Breast epithelium (tissue), 4 donors: ENCODE measurements at regions not wholly inside any gene's neighbourhood (a gene's known extent, or its start where the extent isn't known, plus 50 kb on each side); places are given as distances from the start of the nearest gene placed in this dataset.

ENCODE experiments used
- DNase-seq, 2 donors: peaks; one replicate each; pipeline ENCODE4 v3.0.0-alpha.2; 2019; ENCODE audit warnings: low spot score in 2 of 2
- H3K27ac ChIP-seq, 2 donors: fragments of 200-600 bp; sonication (generic) in 1 of 2; one replicate each; pipeline ENCODE4 v1.5.1; 2016 to 2019; ENCODE audit warnings: mild to moderate bottlenecking in 1 of 2
- H3K27me3 ChIP-seq, 2 donors: fragments of 200-600 bp; sonication (generic) in 1 of 2; one replicate each; pipeline versions ENCODE4 v1.5.1 to v1.6.0; 2017 to 2019; ENCODE audit warnings: control low read depth in 1 of 2, mild to moderate bottlenecking in 1 of 2
- H3K36me3 ChIP-seq: fragments of 200-600 bp; one replicate; pipeline ENCODE4 v1.5.1; 2019
- H3K4me1 ChIP-seq, 2 donors: fragments of 200-600 bp; sonication (generic); one replicate each; pipeline ENCODE4 v1.5.1; 2016 to 2019; ENCODE audit warnings: control low read depth in 1 of 2
- H3K4me3 ChIP-seq, 3 donors: fragments of 200-600 bp; sonication (generic); 1 replicate in 2 of 3; 2 replicates in 1 of 3; pipeline ENCODE4 v1.5.1; 2016 to 2019; ENCODE audit warnings: mild to moderate bottlenecking in 3 of 3, moderate library complexity in 2 of 3
- H3K9me3 ChIP-seq, 2 donors: fragments of 200-600 bp; sonication (generic) in 1 of 2; one replicate each; pipeline ENCODE4 v1.5.1; 2016 to 2019; ENCODE audit warnings: control low read depth in 1 of 2
- CTCF ChIP-seq, 3 donors: fragments of 450-650 bp; IDR thresholded peaks; one replicate each; pipeline ENCODE4 v1.5.1; 2016 to 2017; ENCODE audit warnings: antibody characterized with exemption in 3 of 3, mild to moderate bottlenecking in 3 of 3, moderate library complexity in 3 of 3
- POLR2A ChIP-seq: fragments of 450-650 bp; IDR thresholded peaks from one replicate; pipeline ENCODE4 v1.6.1; 2016; ENCODE audit warnings: antibody characterized with exemption, mild to moderate bottlenecking, moderate library complexity
- POLR2AphosphoS5 ChIP-seq, 3 donors: sonication (generic); formaldehyde crosslinking; IDR thresholded peaks; one replicate each; pipeline ENCODE4 v1.6.1; 2017; ENCODE audit warnings: antibody characterized with exemption in 3 of 3
- intact Hi-C: fragments of 100-400 bp; cut with DNase I; formaldehyde crosslinking; loops from one replicate; pipeline ENCODE4 v1.15.1; 2023; ENCODE audit warnings: low total_unique reads

GRCh38 chr14:65794674-65795279 is 382.2 kb downstream of the FUT8 start:
- intact Hi-C loops = loop anchor here (5.0 kb wide), 1 partner anchor 862 kb away; no protein-coding TSS in a partner anchor

GRCh38 chr14:65798216-65798615 is 385.7 kb downstream of the FUT8 start:
- Histone ChIP-seq H3K27me3 (no peaks in the 10 kb centered on the region), H3K9me3 (no peaks in the 10 kb centered on the region), H3K4me3 (no peak overlapping the region), H3K36me3 (no peaks in the 10 kb centered on the region), H3K27ac (no peak overlapping the region), H3K4me1 (peaks cover 0 to 4% of the 10 kb centered on the region in 2 donors)
- DNase-seq = no peak
- no peak for TF ChIP-seq POLR2AphosphoS5 (IDR thresholded peaks at IDR 0.05)
- no peak for TF ChIP-seq POLR2A
- no peak for TF ChIP-seq CTCF (IDR thresholded peaks at IDR 0.05)
- intact Hi-C loops = loop anchor here (5.0 kb wide), 1 partner anchor 866 kb away; no protein-coding TSS in a partner anchor

More at GRCh38 chr14:65794674-65795279, 382.2 kb downstream of the FUT8 start:
- Histone ChIP-seq H3K27ac (no peak overlapping the region), H3K27me3 (no peaks in the 10 kb centered on the region), H3K4me3 (no peak overlapping the region), H3K9me3 (no peaks in the 10 kb centered on the region), H3K36me3 (no peaks in the 10 kb centered on the region), H3K4me1 (peaks cover 0 to 4% of the 10 kb centered on the region in 2 donors)
- DNase-seq = no peak
- TF ChIP-seq POLR2A = no peak
- no peak for TF ChIP-seq CTCF (IDR thresholded peaks at IDR 0.05)
- no peak for TF ChIP-seq POLR2AphosphoS5 (IDR thresholded peaks at IDR 0.05)

GRCh38 chr14:65800694-65801093 is 388.2 kb downstream of the FUT8 start:
- DNase-seq = no peak
- Histone ChIP-seq H3K4me1 (no peaks in the 10 kb centered on the region), H3K9me3 (no peaks in the 10 kb centered on the region), H3K36me3 (no peaks in the 10 kb centered on the region), H3K27me3 (no peaks in the 10 kb centered on the region), H3K27ac (no peak overlapping the region), H3K4me3 (no peak overlapping the region)
- intact Hi-C loops = no loop called here
- TF ChIP-seq POLR2AphosphoS5 (IDR thresholded peaks at IDR 0.05) = no peak
- no peak for TF ChIP-seq POLR2A
- TF ChIP-seq CTCF (IDR thresholded peaks at IDR 0.05) = no peak

- no peak for TF ChIP-seq CTCF (IDR thresholded peaks at IDR 0.05)
- TF ChIP-seq POLR2A = no peak
- TF ChIP-seq POLR2AphosphoS5 (IDR thresholded peaks at IDR 0.05) = no peak
- Histone ChIP-seq H3K27me3 (no peaks in the 10 kb centered on the region), H3K27ac (no peak overlapping the region), H3K36me3 (no peaks in the 10 kb centered on the region), H3K9me3 (no peaks in the 10 kb centered on the region), H3K4me3 (no peak overlapping the region), H3K4me1 (no peaks in the 10 kb centered on the region)
- no peak for DNase-seq
- intact Hi-C loops = no loop called here
Observed at GRCh38 chr14:65802196-65802595, 389.7 kb downstream of the FUT8 start.

- Histone ChIP-seq H3K9me3 (peaks cover 10 to 14% of the 10 kb centered on the region in 2 donors), H3K27me3 (no peaks in the 10 kb centered on the region), H3K27ac (no peak overlapping the region), H3K4me3 (no peak overlapping the region), H3K4me1 (no peaks in the 10 kb centered on the region), H3K36me3 (no peaks in the 10 kb centered on the region)
- DNase-seq = no peak
- no peak for TF ChIP-seq POLR2AphosphoS5 (IDR thresholded peaks at IDR 0.05)
- TF ChIP-seq POLR2A = no peak
- TF ChIP-seq CTCF (IDR thresholded peaks at IDR 0.05) = no peak
- intact Hi-C loops = loop anchor here (2.0 kb wide), 1 partner anchor 67 kb away; no protein-coding TSS in a partner anchor
Observed at GRCh38 chr14:65803885-65804284, 391.4 kb downstream of the FUT8 start.
